Esophagus squamous epithelium (tissue), 4 donors: ENCODE measurements at regions not wholly inside any gene's neighbourhood (a gene's known extent, or its start where the extent isn't known, plus 50 kb on each side); places are given as distances from the start of the nearest gene placed in this dataset.
A peak's percentile ranks its signal among the peaks of the same experiment; 100 is the strongest.

Source experiments
- CTCF ChIP-seq, 6 experiments: fragments of 450-650 bp in 4 of 6; fragments of 200-600 bp in 2 of 6; sonication (generic) in 2 of 6; IDR thresholded peaks; one replicate each; pipeline ENCODE4 v1.5.1; 2016 to 2019; ENCODE audit warnings: antibody characterized with exemption in 6 of 6, mild to moderate bottlenecking in 4 of 6, moderate library complexity in 4 of 6
- POLR2A ChIP-seq, 4 donors: fragments of 450-650 bp; IDR thresholded peaks; one replicate each; pipeline ENCODE4 v1.6.1; 2017; ENCODE audit warnings: antibody characterized with exemption in 4 of 4, mild to moderate bottlenecking in 4 of 4, moderate library complexity in 3 of 4

GRCh38 chr6:104325341-104326172, 534.2 kb downstream of the HACE1 start:
- TF ChIP-seq CTCF (IDR thresholded peaks at IDR 0.05) (peak in 4 of 6 experiments; percentile 26 to 43 (median 38)), POLR2A (IDR thresholded peaks at IDR 0.05) (no peak)
